ENCODE measurements at regions not wholly inside any gene's neighbourhood (a gene's known extent, or its start where the extent isn't known, plus 50 kb on each side); places are given as distances from the start of the nearest gene placed in this dataset.

- Histone ChIP-seq H3K4me3 (ENCODE audit: low read depth in 2 of 2, low read length in 1 of 2) (no peak overlapping the region), H2AFZ (ENCODE audit: low read depth) (no peak overlapping the region), H3K27me3 (ENCODE audit: insufficient read depth) (no peaks in the 10 kb centered on the region), H3K79me2 (ENCODE audit: insufficient read depth) (no peaks in the 10 kb centered on the region), H4K20me1 (ENCODE audit: insufficient read depth) (no peaks in the 10 kb centered on the region), H3F3A (replicated peaks; ENCODE audit: insufficient read depth) (no peaks in the 10 kb centered on the region), H3K36me3 (replicated peaks in 1 of 2; ENCODE audit: control insufficient read depth in 1 of 2, insufficient read depth in 2 of 2, low read length in 1 of 2) (no peaks in the 10 kb centered on the region), H3K9ac (no peak overlapping the region), H3K9me2 (no peaks in the 10 kb centered on the region), H3K4me2 (no peak overlapping the region), H3K4me1 (ENCODE audit: control insufficient read depth in 1 of 2, insufficient read depth in 2 of 2, low read depth in 1 of 2, low read length in 1 of 2) (peaks cover 5 to 11% of the 10 kb centered on the region in 2 experiments; a peak in 3 of 4 replicates), H3K9me3 (no peaks in the 10 kb centered on the region), H3K27ac (ENCODE audit: low read depth in 2 of 2, low read length in 1 of 2) (no peak overlapping the region)
- no peak for DNase-seq
- ChIA-PET POLR2A (no interaction called here), CTCF (interaction anchor here (1.8 kb wide), 1 partner anchor 12 kb away, joined by 5 read pairs; no protein-coding TSS in a partner anchor)
- 93% methylated on average over 4 of the region's 4 CpGs for WGBS (ENCODE audit: low lambda C conversion rate)
- TF ChIP-seq TAF1 (IDR thresholded peaks at IDR 0.05; ENCODE audit: borderline replicate concordance, low read depth, low read length) = no peak
- no peak for TF ChIP-seq RAD21 (IDR thresholded peaks at IDR 0.05; ENCODE audit: low read length)
- TF ChIP-seq MXI1 (IDR thresholded peaks at IDR 0.05; ENCODE audit: low read depth, low read length) = no peak
- no peak for TF ChIP-seq SMC3 (IDR thresholded peaks at IDR 0.05; ENCODE audit: low read depth, low read length)
- TF ChIP-seq REST (IDR thresholded peaks at IDR 0.05; ENCODE audit: low read depth, low read length) = no peak
- no peak for TF ChIP-seq GABPA (IDR thresholded peaks at IDR 0.05; ENCODE audit: low read depth)
- TF ChIP-seq POLR2AphosphoS5 (IDR thresholded peaks at IDR 0.05; ENCODE audit: low read depth, low read length) = no peak
These were observed 221.5 kb upstream of the DAAM1 start for GRCh38 chr14:58966997-58967396.

GRCh38 chr14:58969951-58970751, 218.3 kb upstream of the DAAM1 start:
- no peaks in the 10 kb centered on the region for H3K9me2 ChIP-seq
- no peaks in the 10 kb centered on the region for H3K27me3 ChIP-seq (ENCODE audit: insufficient read depth)
- H4K20me1 ChIP-seq (ENCODE audit: insufficient read depth) = no peaks in the 10 kb centered on the region
- no peaks in the 10 kb centered on the region for H3F3A ChIP-seq (replicated peaks; ENCODE audit: insufficient read depth)
- no peak for DNase-seq
- H3K9ac ChIP-seq = peak overlapping the region; percentile 41; the same call in 1 of the 2 replicates
- H3K4me3 ChIP-seq (ENCODE audit: low read depth in 2 of 2, low read length in 1 of 2) = no peak overlapping the region
- peaks cover 5 to 11% of the 10 kb centered on the region in 2 experiments; a peak in 3 of 4 replicates for H3K4me1 ChIP-seq (ENCODE audit: control insufficient read depth in 1 of 2, insufficient read depth in 2 of 2, low read depth in 1 of 2, low read length in 1 of 2)
- no peaks in the 10 kb centered on the region for H3K36me3 ChIP-seq (replicated peaks in 1 of 2; ENCODE audit: control insufficient read depth in 1 of 2, insufficient read depth in 2 of 2, low read length in 1 of 2)
- WGBS (ENCODE audit: low lambda C conversion rate) = 54% methylated on average over 6 of the region's 10 CpGs
- H3K79me2 ChIP-seq (ENCODE audit: insufficient read depth) = no peaks in the 10 kb centered on the region
- TF ChIP-seq FOSL2 (IDR thresholded peaks at IDR 0.05; ENCODE audit: borderline replicate concordance, low read depth) = peak; percentile 23; the same call in 1 of the 2 replicates
- no peak for TF ChIP-seq RXRA (IDR thresholded peaks at IDR 0.05; ENCODE audit: borderline replicate concordance, low read depth)
- no peak for TF ChIP-seq SIN3A (IDR thresholded peaks at IDR 0.05; ENCODE audit: borderline replicate concordance, low read depth, low read length)
- ChIA-PET POLR2A (no interaction called here), CTCF (interaction anchor here (1.5 kb wide), 1 partner anchor 9 kb away, joined by 3 read pairs; no protein-coding TSS in a partner anchor)
- peak overlapping the region; percentile 85 for H2AFZ ChIP-seq (ENCODE audit: low read depth)
- peak overlapping the region; percentile 28 to 55; a peak in 3 of 4 replicates for H3K27ac ChIP-seq (ENCODE audit: low read depth in 2 of 2, low read length in 1 of 2)
- peak overlapping the region; percentile 43; the same call in 1 of the 2 replicates for H3K4me2 ChIP-seq
- no peaks in the 10 kb centered on the region for H3K9me3 ChIP-seq
